Lung (tissue), 11 donors: ENCODE measurements at regions not wholly inside any gene's neighbourhood (a gene's known extent, or its start where the extent isn't known, plus 50 kb on each side); places are given as distances from the start of the nearest gene placed in this dataset.
A peak's percentile ranks its signal among the peaks of the same experiment; 100 is the strongest.

Experiments used
- ATAC-seq: fragments of 200-7000 bp; cut with Tn5 transposase; one replicate; pipeline ENCODE4 v1.9.1; 2020; ENCODE audit warnings: moderate number of reproducible peaks; ENCODE audit not compliant: insufficient read depth, low FRiP score
- DNase-seq, 3 donors: peaks; one replicate each; pipeline ENCODE4 v3.0.0-alpha.2; 2013 to 2017
- H3K27ac ChIP-seq, 2 donors: one replicate each; pipeline ENCODE4 v1.5.1; 2013; ENCODE audit warnings: mild to moderate bottlenecking in 2 of 2, moderate library complexity in 2 of 2, control low read depth in 1 of 2, inconsistent platforms in 1 of 2, low read depth in 1 of 2, low read length in 1 of 2
- H3K27me3 ChIP-seq, 3 donors: one replicate each; pipeline ENCODE4 v1.5.1; 2013; ENCODE audit warnings: low read length in 2 of 3; ENCODE audit not compliant: control insufficient read depth in 3 of 3, insufficient read depth in 3 of 3
- H3K36me3 ChIP-seq, 4 donors: one replicate each; pipeline ENCODE4 v1.5.1; 2013; ENCODE audit warnings: low read length in 4 of 4, mild to moderate bottlenecking in 1 of 4, moderate library complexity in 1 of 4; ENCODE audit not compliant: control insufficient read depth in 4 of 4, insufficient read depth in 4 of 4
- H3K4me1 ChIP-seq, 5 donors: one replicate each; pipeline ENCODE4 v1.5.1; 2013; ENCODE audit warnings: low read length in 5 of 5, mild to moderate bottlenecking in 2 of 5, moderate library complexity in 1 of 5; ENCODE audit not compliant: control insufficient read depth in 5 of 5, insufficient read depth in 5 of 5
- H3K4me3 ChIP-seq: one replicate; pipeline ENCODE4 v1.5.1; 2013; ENCODE audit warnings: mild to moderate bottlenecking, control low read depth, moderate library complexity
- H3K9ac ChIP-seq, 2 donors: one replicate each; pipeline ENCODE4 v1.5.1; 2013; ENCODE audit warnings: low read length in 2 of 2, control low read depth in 1 of 2; ENCODE audit not compliant: insufficient read depth in 1 of 2
- H3K9me3 ChIP-seq, 4 donors: one replicate each; pipeline ENCODE4 v1.5.1; 2013; ENCODE audit warnings: low read length in 3 of 4, mild to moderate bottlenecking in 1 of 4, moderate library complexity in 1 of 4; ENCODE audit not compliant: control insufficient read depth in 4 of 4, insufficient read depth in 3 of 4
- WGBS, 2 donors: extraction: QIAGEN DNeasy Blood & Tissue Kit; methylation state at CpG; one replicate each; pipeline ENCODE4 v1.1.7; 2013; 5-methylcytosine and 5-hydroxymethylcytosine counted together
- TF ChIP-seq, protein P1 (sequence below): IDR thresholded peaks from 2 replicates; pipeline ENCODE4 v1.5.1; 2012; ENCODE audit warnings: mild to moderate bottlenecking; ENCODE audit errors: control extremely low read depth, extremely low read depth
- donor health status: control.
- donor health status: control.
- donor health status: Bipolar disorder and iron deficiency.
- donor health status: healthy.
- donor health status: DM: yes; HTN: yes; CAD: no.

DNA sequence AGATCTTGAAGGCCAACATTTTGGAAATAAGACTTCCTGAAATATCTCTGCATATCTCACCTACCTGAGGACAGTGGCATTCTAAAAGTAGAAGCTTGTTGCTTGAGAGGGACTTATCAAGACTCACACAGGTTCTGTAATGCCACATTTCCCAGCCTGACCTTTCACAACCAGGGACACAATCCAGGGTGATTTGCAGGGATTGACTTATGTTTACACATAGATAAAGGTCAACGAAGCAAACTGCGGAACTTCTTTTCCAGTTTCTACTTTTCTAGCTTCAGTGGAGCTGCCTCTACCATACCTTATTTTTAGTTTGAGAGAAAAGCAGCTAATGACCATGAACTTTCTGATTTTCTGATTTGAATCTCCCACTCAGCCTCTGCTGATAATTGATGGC is 148.7 kb downstream of the SLC16A9 start:
- 67 to 80% methylated on average over 2 of the region's 2 CpGs for WGBS, 2 donors
- DNase-seq = peak in 1 of 3 donors; percentile 28

DNA sequence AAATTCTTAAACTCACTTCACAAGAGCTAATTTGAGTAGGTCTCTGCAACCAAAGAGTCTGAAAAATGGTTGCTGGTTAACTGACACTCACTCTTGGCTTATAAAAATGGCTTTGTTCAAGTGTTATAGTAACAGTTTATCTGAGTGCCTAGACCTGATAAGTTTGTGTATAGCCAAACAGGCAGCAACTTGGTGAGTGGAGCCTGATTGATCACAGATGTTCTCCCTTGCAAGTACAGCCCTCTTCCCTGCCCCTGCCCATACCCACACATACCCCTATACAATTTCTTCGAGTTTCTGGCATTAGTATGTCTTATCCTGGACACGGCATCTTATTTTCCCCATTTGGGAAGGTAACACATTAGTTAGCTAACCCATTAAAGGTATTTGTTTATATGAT is 149.5 kb downstream of the SLC16A9 start:
- Histone ChIP-seq H3K27me3 (no peaks in the 10 kb centered on the region), H3K27ac (no peak overlapping the region), H3K4me1 (peaks cover 0 to 56% (median 11%) of the 10 kb centered on the region in 5 donors), H3K36me3 (no peaks in the 10 kb centered on the region), H3K9ac (no peak overlapping the region), H3K4me3 (no peak overlapping the region), H3K9me3 (peaks cover 0 to 2% (median 0%) of the 10 kb centered on the region in 4 donors)
- TF ChIP-seq, protein P1, sequence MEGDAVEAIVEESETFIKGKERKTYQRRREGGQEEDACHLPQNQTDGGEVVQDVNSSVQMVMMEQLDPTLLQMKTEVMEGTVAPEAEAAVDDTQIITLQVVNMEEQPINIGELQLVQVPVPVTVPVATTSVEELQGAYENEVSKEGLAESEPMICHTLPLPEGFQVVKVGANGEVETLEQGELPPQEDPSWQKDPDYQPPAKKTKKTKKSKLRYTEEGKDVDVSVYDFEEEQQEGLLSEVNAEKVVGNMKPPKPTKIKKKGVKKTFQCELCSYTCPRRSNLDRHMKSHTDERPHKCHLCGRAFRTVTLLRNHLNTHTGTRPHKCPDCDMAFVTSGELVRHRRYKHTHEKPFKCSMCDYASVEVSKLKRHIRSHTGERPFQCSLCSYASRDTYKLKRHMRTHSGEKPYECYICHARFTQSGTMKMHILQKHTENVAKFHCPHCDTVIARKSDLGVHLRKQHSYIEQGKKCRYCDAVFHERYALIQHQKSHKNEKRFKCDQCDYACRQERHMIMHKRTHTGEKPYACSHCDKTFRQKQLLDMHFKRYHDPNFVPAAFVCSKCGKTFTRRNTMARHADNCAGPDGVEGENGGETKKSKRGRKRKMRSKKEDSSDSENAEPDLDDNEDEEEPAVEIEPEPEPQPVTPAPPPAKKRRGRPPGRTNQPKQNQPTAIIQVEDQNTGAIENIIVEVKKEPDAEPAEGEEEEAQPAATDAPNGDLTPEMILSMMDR = no peak
- ATAC-seq (no peak), DNase-seq (peak; percentile 86 to 99 (median 96))
- WGBS, 2 donors = 67 to 75% methylated on average over 2 of the region's 2 CpGs

More for the DNA sequence above, 148.7 kb downstream of the SLC16A9 start:
- peaks cover 0 to 2% (median 0%) of the 10 kb centered on the region in 4 donors for H3K9me3 ChIP-seq
- H3K4me3 ChIP-seq = no peak overlapping the region
- H3K36me3 ChIP-seq = no peaks in the 10 kb centered on the region
- TF ChIP-seq, protein P1 = no peak
- H3K9ac ChIP-seq = no peak overlapping the region
- H3K27me3 ChIP-seq = no peaks in the 10 kb centered on the region
- H3K27ac ChIP-seq = no peak overlapping the region
- ATAC-seq = no peak
- H3K4me1 ChIP-seq = peaks cover 0 to 56% (median 11%) of the 10 kb centered on the region in 5 donors

DNA sequence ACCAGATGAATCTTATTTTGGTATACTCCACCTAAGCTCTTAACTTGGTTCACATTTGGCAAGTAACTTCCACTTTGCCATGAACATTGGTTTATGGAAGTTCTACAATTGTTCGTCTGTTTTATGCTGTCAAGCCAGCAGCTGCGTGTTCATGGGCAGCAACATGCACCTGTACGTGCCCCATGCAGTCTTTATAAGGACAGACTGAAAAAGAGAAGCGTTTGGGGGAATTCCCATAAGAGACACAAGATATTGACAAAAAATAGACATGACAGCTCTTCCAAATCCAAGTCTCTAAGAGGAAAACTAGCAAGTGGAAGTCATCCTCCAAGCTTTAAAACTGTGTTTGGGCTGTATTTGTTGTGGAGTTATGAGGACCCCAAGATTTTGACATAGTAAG is 151.6 kb downstream of the SLC16A9 start:
- H3K27ac ChIP-seq = no peak overlapping the region
- WGBS, 2 donors = 83 to 88% methylated on average over 4 of the region's 4 CpGs
- H3K9ac ChIP-seq = no peak overlapping the region
- no peak for DNase-seq
- TF ChIP-seq, protein P1 = no peak
- peaks cover 0 to 65% (median 11%) of the 10 kb centered on the region in 5 donors for H3K4me1 ChIP-seq
- no peaks in the 10 kb centered on the region for H3K36me3 ChIP-seq
- ATAC-seq = no peak
- H3K9me3 ChIP-seq = peaks cover 0 to 2% (median 0%) of the 10 kb centered on the region in 4 donors
- H3K4me3 ChIP-seq = no peak overlapping the region
- H3K27me3 ChIP-seq = no peaks in the 10 kb centered on the region

DNA sequence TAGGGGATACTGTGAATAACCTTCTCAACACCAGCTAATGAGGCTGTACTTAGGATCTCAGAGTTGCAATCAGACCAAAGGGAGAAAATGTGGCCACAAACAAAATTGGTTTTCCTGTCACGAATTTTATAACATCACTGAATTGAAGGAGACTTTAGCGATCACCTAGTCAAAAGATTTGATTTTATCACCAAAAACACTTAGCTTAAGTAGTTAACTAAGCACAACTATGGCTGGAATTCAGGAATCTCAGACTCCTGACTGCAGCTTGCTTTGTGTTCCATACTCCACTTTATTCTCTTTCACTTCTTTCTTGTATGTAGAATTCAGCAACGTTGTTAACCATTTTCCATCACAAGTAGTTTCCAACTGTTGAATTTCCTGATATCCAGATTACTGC is 152.0 kb downstream of the SLC16A9 start:
- no peaks in the 10 kb centered on the region for H3K27me3 ChIP-seq
- H3K36me3 ChIP-seq = no peaks in the 10 kb centered on the region
- DNase-seq (peak in 2 of 3 donors; percentile 46 to 47), ATAC-seq (no peak)
- no peak overlapping the region for H3K27ac ChIP-seq
- H3K9me3 ChIP-seq = peaks cover 0 to 2% (median 0%) of the 10 kb centered on the region in 4 donors
- H3K4me1 ChIP-seq = peaks cover 0 to 68% (median 11%) of the 10 kb centered on the region in 5 donors
- no peak overlapping the region for H3K4me3 ChIP-seq
- WGBS, 2 donors = 46 to 50% methylated on average over 3 of the region's 3 CpGs
- H3K9ac ChIP-seq = no peak overlapping the region
- TF ChIP-seq, protein P1 = no peak
